Right renal cortex interstitium (tissue), 3 donors: ENCODE measurements at regions not wholly inside any gene's neighbourhood (a gene's known extent, or its start where the extent isn't known, plus 50 kb on each side); places are given as distances from the start of the nearest gene placed in this dataset.
"Not testable (repeated sequence)": the region's sequence is repeated elsewhere in the genome, so short reads cannot be mapped to it uniquely, and the experiment has no call there.

ENCODE experiments used
- DNase-seq, 3 donors: peaks; one replicate each; pipeline ENCODE4 v3.0.0-alpha.2; 2013; ENCODE audit warnings: low read depth in 3 of 3, low spot score in 2 of 3

- DNase-seq: no peak
These were observed 361.1 kb upstream of the PTCHD4 start for GRCh38 chr6:48472091-48472490.

- no peak for DNase-seq
These were observed 360.3 kb upstream of the PTCHD4 start for GRCh38 chr6:48471326-48471725.

GRCh38 chr6:48449002-48449401, 338.0 kb upstream of the PTCHD4 start:
- no peak for DNase-seq

- no peak for DNase-seq
These were observed 336.3 kb upstream of the PTCHD4 start for GRCh38 chr6:48447251-48447650.

GRCh38 chr6:48429610-48430009, 318.6 kb upstream of the PTCHD4 start:
- no peak for DNase-seq

GRCh38 chr6:48429021-48429420, 318.0 kb upstream of the PTCHD4 start:
- DNase-seq: no peak

GRCh38 chr6:48426636-48427035, 315.6 kb upstream of the PTCHD4 start:
- DNase-seq: no peak

- DNase-seq: no peak
These were observed 312.8 kb upstream of the PTCHD4 start for GRCh38 chr6:48423640-48424365.

GRCh38 chr6:48419992-48420391, 309.0 kb upstream of the PTCHD4 start:
- DNase-seq: no peak

GRCh38 chr6:48417927-48418326, 306.9 kb upstream of the PTCHD4 start:
- no peak for DNase-seq

GRCh38 chr6:48412656-48413055, 301.7 kb upstream of the PTCHD4 start:
- DNase-seq: no peak

- no peak for DNase-seq
These were observed 293.9 kb upstream of the PTCHD4 start for GRCh38 chr6:48404927-48405326.

- no peak for DNase-seq
These were observed 292.6 kb upstream of the PTCHD4 start for GRCh38 chr6:48403587-48403986.

GRCh38 chr6:48401016-48401415, 290.0 kb upstream of the PTCHD4 start:
- no peak for DNase-seq

GRCh38 chr6:48397887-48398286, 286.9 kb upstream of the PTCHD4 start:
- no peak for DNase-seq

- no peak for DNase-seq
These were observed 278.4 kb upstream of the PTCHD4 start for GRCh38 chr6:48389146-48390043.

- no peak for DNase-seq
These were observed 277.0 kb upstream of the PTCHD4 start for GRCh38 chr6:48388044-48388443.

GRCh38 chr6:48378884-48379407, 267.9 kb upstream of the PTCHD4 start:
- DNase-seq: no peak

GRCh38 chr6:48377115-48377514, 266.1 kb upstream of the PTCHD4 start:
- no peak for DNase-seq

GRCh38 chr6:48371226-48371625, 260.2 kb upstream of the PTCHD4 start:
- DNase-seq: not testable (repeated sequence)

- DNase-seq: no peak
These were observed 258.1 kb upstream of the PTCHD4 start for GRCh38 chr6:48369100-48369499.

- no peak for DNase-seq
These were observed 214.7 kb upstream of the PTCHD4 start for GRCh38 chr6:48325701-48326100.
